Neural progenitor cell (in vitro differentiated cells): ENCODE measurements at regions not wholly inside any gene's neighbourhood (a gene's known extent, or its start where the extent isn't known, plus 50 kb on each side); places are given as distances from the start of the nearest gene placed in this dataset.

Experiments
- EZH2 ChIP-seq: fragments of 200-600 bp; sonication (generic); IDR thresholded peaks from 2 replicates; pipeline ENCODE4 v1.6.1; 2017; ENCODE audit warnings: antibody characterized with exemption, mild to moderate bottlenecking, moderate library complexity
- EZH2phosphoT487 ChIP-seq: fragments of 200-600 bp; sonication (generic); IDR thresholded peaks from 2 replicates; pipeline ENCODE4 v1.6.1; 2017; ENCODE audit warnings: antibody characterized with exemption
- TF ChIP-seq, protein P1 (sequence below): fragments of 200-600 bp; sonication (generic); IDR thresholded peaks from 2 replicates; pipeline ENCODE4 v1.5.1; 2017; ENCODE audit warnings: antibody characterized with exemption, mild to moderate bottlenecking

- TF ChIP-seq, protein P1, sequence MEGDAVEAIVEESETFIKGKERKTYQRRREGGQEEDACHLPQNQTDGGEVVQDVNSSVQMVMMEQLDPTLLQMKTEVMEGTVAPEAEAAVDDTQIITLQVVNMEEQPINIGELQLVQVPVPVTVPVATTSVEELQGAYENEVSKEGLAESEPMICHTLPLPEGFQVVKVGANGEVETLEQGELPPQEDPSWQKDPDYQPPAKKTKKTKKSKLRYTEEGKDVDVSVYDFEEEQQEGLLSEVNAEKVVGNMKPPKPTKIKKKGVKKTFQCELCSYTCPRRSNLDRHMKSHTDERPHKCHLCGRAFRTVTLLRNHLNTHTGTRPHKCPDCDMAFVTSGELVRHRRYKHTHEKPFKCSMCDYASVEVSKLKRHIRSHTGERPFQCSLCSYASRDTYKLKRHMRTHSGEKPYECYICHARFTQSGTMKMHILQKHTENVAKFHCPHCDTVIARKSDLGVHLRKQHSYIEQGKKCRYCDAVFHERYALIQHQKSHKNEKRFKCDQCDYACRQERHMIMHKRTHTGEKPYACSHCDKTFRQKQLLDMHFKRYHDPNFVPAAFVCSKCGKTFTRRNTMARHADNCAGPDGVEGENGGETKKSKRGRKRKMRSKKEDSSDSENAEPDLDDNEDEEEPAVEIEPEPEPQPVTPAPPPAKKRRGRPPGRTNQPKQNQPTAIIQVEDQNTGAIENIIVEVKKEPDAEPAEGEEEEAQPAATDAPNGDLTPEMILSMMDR = no peak
- TF ChIP-seq EZH2 = no peak
- no peak for TF ChIP-seq EZH2phosphoT487
These were observed 171.6 kb upstream of the MBNL1 start for GRCh38 chr3:152097120-152097519.
